ENCODE measurements at regions not wholly inside any gene's neighbourhood (a gene's known extent, or its start where the extent isn't known, plus 50 kb on each side); places are given as distances from the start of the nearest gene placed in this dataset.
A peak's percentile ranks its signal among the peaks of the same experiment; 100 is the strongest.
"Not testable (repeated sequence)": the region's sequence is repeated elsewhere in the genome, so short reads cannot be mapped to it uniquely, and the experiment has no call there.

GRCh38 chr1:20432341-20432740 lies 53.7 kb downstream of the CAMK2N1 start:
- DNase-seq: no peak

- DNase-seq: no peak
These were observed 54.9 kb downstream of the CAMK2N1 start for GRCh38 chr1:20431176-20431460.

- peak; percentile 44 for DNase-seq
These were observed 55.4 kb downstream of the CAMK2N1 start for GRCh38 chr1:20430355-20431175.

GRCh38 chr1:20429296-20429695 lies 56.7 kb downstream of the CAMK2N1 start:
- no peak for DNase-seq

GRCh38 chr1:20428841-20429240 lies 57.2 kb downstream of the CAMK2N1 start:
- no peak for DNase-seq

- no peak for DNase-seq
These were observed 59.1 kb downstream of the CAMK2N1 start for GRCh38 chr1:20426923-20427322.

- DNase-seq: no peak
These were observed 59.6 kb downstream of the CAMK2N1 start for GRCh38 chr1:20426371-20426770.

GRCh38 chr1:20425622-20426021 lies 60.4 kb downstream of the CAMK2N1 start:
- DNase-seq: no peak

GRCh38 chr1:20423169-20423795 lies 62.7 kb downstream of the CAMK2N1 start:
- DNase-seq: no peak

GRCh38 chr1:20421441-20421840 lies 64.6 kb downstream of the CAMK2N1 start:
- no peak for DNase-seq

- no peak for DNase-seq
These were observed 68.4 kb downstream of the CAMK2N1 start for GRCh38 chr1:20417581-20417980.

GRCh38 chr1:20416706-20417105 lies 69.3 kb downstream of the CAMK2N1 start:
- no peak for DNase-seq

GRCh38 chr1:20413776-20414140 lies 72.3 kb downstream of the CAMK2N1 start:
- DNase-seq: no peak

GRCh38 chr1:20413136-20413775 lies 72.8 kb downstream of the CAMK2N1 start:
- no peak for DNase-seq

GRCh38 chr1:20411196-20411980 lies 74.6 kb downstream of the CAMK2N1 start:
- no peak for DNase-seq

- DNase-seq: no peak
These were observed 75.5 kb downstream of the CAMK2N1 start for GRCh38 chr1:20410503-20410902.

- no peak for DNase-seq
These were observed 76.0 kb downstream of the CAMK2N1 start for GRCh38 chr1:20409971-20410370.

GRCh38 chr1:20409012-20409411 lies 77.0 kb downstream of the CAMK2N1 start:
- DNase-seq: no peak

- not testable (repeated sequence) for DNase-seq
These were observed 77.8 kb downstream of the CAMK2N1 start for GRCh38 chr1:20408133-20408650.

GRCh38 chr1:20405893-20406604 lies 80.0 kb downstream of the CAMK2N1 start:
- no peak for DNase-seq

GRCh38 chr1:20405051-20405754 lies 80.8 kb downstream of the CAMK2N1 start:
- DNase-seq: no peak
